Mesodermal cell (in vitro differentiated cells): ENCODE measurements at regions not wholly inside any gene's neighbourhood (a gene's known extent, or its start where the extent isn't known, plus 50 kb on each side); places are given as distances from the start of the nearest gene placed in this dataset.

Experiments
- H3K27ac ChIP-seq: 2 replicates; pipeline ENCODE4 v1.7.0; 2013; ENCODE audit warnings: mild to moderate bottlenecking, low read depth, low read length, moderate library complexity; ENCODE audit not compliant: severe bottlenecking
- H3K36me3 ChIP-seq: 2 replicates; pipeline ENCODE4 v1.7.1; 2013; ENCODE audit warnings: mild to moderate bottlenecking, low read length, moderate library complexity; ENCODE audit not compliant: control insufficient read depth, insufficient read depth
- H3K4me1 ChIP-seq: one replicate; pipeline ENCODE4 v1.7.1; 2013; ENCODE audit warnings: mild to moderate bottlenecking, low read length; ENCODE audit not compliant: insufficient read depth, control insufficient read depth, poor library complexity, severe bottlenecking
- H3K4me3 ChIP-seq: 2 replicates; pipeline ENCODE4 v1.7.0; 2013; ENCODE audit warnings: low read length, control low read depth, mild to moderate bottlenecking; ENCODE audit not compliant: insufficient read depth, poor library complexity, severe bottlenecking; ENCODE audit errors: extremely low read depth
- H3K9me3 ChIP-seq: 2 replicates; pipeline ENCODE4 v1.7.1; 2013; ENCODE audit warnings: mild to moderate bottlenecking, low read length, moderate library complexity; ENCODE audit not compliant: control insufficient read depth
- WGBS, 2 experiments: methylation state at CpG; one replicate each; pipeline ENCODE4 v1.1.5; 2013; ENCODE audit warnings: missing lambda C conversion rate in 2 of 2; ENCODE audit not compliant: insufficient coverage in 2 of 2; 5-methylcytosine and 5-hydroxymethylcytosine counted together

DNA sequence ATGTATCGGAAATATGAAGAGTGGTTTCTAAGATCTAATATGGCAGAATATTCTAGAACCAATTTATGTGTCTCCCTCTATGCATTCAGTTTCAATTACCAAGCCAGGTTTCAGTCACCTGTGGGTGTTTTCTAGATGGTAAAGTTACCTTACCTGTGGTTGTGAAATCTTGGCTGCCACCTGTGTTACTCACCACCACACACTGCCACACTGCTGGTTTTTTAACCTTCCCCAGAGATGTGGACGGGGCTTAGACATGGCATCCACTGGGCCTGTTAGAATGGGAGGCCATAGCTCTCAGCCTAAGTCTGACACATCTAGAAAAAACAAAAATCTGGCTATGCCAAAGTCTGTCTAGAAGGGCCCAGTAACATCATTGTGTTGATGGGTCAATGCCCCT is 896.5 kb upstream of the PABPC4L start:
- H3K27ac ChIP-seq = no peak overlapping the region
- no peak overlapping the region for H3K4me3 ChIP-seq
- H3K4me1 ChIP-seq = no peaks in the 10 kb centered on the region
- no peaks in the 10 kb centered on the region for H3K9me3 ChIP-seq
- H3K36me3 ChIP-seq = no peaks in the 10 kb centered on the region
- WGBS, 2 experiments = no CpG with 5 or more reads among the region's 2 CpGs

DNA sequence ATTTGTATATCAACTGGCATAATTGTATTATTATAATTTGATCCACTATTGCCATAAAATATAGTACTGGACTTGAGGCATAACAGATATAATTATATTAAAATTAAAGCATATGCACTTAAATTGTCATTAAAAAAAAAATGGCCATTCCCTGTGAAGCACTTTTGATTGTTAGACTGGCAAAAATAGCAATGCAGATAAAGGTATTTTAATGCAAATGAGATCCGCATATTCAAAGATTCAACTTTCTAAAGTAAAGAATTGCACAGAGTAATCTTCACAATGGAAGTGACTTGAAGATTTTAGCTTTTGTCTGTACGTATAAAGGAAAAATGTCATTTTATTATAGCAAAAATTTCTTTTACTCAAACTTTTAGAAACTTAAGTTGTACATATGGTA is 871.8 kb upstream of the PABPC4L start:
- WGBS, 2 experiments = no CpG with 5 or more reads among the region's 2 CpGs
- H3K4me3 ChIP-seq = no peak overlapping the region
- no peak overlapping the region for H3K27ac ChIP-seq
- H3K4me1 ChIP-seq = no peaks in the 10 kb centered on the region
- H3K9me3 ChIP-seq = no peaks in the 10 kb centered on the region
- no peaks in the 10 kb centered on the region for H3K36me3 ChIP-seq

- H3K36me3 ChIP-seq = no peaks in the 10 kb centered on the region
- no peak overlapping the region for H3K4me3 ChIP-seq
- no peak overlapping the region for H3K27ac ChIP-seq
- 49% methylated on average over 2 of the region's 3 CpGs; no CpG with 5 or more reads in 1 of the 2 experiments for WGBS, 2 experiments
- no peaks in the 10 kb centered on the region for H3K9me3 ChIP-seq
- H3K4me1 ChIP-seq = no peaks in the 10 kb centered on the region
These were observed 871.0 kb upstream of the PABPC4L start for GRCh38 chr4:135072553-135072952.

DNA sequence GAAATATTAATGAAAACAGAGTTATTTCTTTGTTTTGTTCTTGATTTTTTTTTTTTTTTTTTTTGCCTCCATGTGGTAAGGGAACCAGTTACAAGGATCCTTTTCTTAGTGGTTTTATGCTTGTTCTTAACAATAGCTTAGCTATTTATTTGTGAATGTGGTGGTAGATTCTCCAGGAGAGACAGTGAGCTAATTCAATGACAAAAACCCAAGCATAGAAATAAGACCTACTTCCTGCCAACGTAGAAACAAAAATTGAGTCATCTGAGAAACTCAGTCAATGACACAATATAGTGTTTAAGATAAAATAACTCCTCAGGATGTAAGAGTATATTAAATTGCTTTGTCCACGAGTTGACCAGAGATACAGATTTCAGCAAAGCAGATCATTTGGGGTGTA is 863.8 kb upstream of the PABPC4L start:
- no peak overlapping the region for H3K27ac ChIP-seq
- no peak overlapping the region for H3K4me3 ChIP-seq
- no peaks in the 10 kb centered on the region for H3K36me3 ChIP-seq
- 100% methylated on average over 1 of the region's 2 CpGs; no CpG with 5 or more reads in 1 of the 2 experiments for WGBS, 2 experiments
- H3K9me3 ChIP-seq = no peaks in the 10 kb centered on the region
- no peaks in the 10 kb centered on the region for H3K4me1 ChIP-seq

- no peaks in the 10 kb centered on the region for H3K36me3 ChIP-seq
- WGBS, 2 experiments = 80% methylated on average over 1 of the region's 7 CpGs; no CpG with 5 or more reads in 1 of the 2 experiments
- no peak overlapping the region for H3K4me3 ChIP-seq
- H3K4me1 ChIP-seq = no peaks in the 10 kb centered on the region
- no peak overlapping the region for H3K27ac ChIP-seq
- no peaks in the 10 kb centered on the region for H3K9me3 ChIP-seq
These were observed 848.6 kb upstream of the PABPC4L start for GRCh38 chr4:135050086-135050717.

DNA sequence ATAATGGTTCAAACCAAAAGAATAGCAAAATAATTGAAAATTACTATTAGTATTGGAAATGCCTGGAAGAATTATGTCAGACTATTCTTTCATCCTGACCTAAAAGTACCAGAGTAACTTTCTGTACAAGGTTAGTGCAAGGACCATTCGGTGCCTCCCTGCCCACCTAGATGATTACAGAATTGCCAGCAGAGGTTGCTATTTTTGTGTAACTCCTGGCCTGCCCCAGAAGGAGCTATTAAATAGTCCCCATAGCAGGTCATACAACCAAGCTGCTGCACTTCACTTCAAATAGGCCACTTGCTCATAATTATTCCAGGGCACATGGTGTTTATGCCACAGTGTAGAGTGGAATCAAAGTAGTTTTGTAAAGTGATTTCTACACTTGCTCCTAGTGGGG is 831.1 kb upstream of the PABPC4L start:
- Histone ChIP-seq H3K27ac (no peak overlapping the region), H3K4me1 (no peaks in the 10 kb centered on the region), H3K9me3 (no peaks in the 10 kb centered on the region), H3K36me3 (no peaks in the 10 kb centered on the region), H3K4me3 (no peak overlapping the region)
- 86% methylated on average over 1 of the region's 1 CpG; no CpG with 5 or more reads in 1 of the 2 experiments for WGBS, 2 experiments

DNA sequence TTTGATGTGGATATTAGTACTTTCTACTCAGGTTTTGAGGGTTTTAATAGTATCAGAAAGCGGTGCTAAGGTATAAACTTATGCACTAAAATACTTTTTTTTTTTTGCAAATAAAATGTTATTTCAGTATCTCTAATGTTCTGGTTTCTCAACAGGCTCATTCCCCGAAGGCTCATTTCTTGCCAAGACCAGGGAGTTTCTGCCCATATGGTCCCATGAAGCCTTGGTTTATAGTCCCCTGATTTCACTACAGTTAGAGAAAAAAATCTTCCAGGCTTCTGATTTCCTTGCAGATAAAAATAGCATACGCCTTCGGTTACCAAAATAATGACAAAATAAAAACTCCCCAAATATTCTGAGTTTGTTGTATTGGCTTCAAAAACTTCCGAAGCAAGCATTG is 814.2 kb upstream of the PABPC4L start:
- H3K4me1 ChIP-seq = no peaks in the 10 kb centered on the region
- 78 to 100% methylated on average over 1 of the region's 5 CpGs for WGBS, 2 experiments
- H3K36me3 ChIP-seq = no peaks in the 10 kb centered on the region
- H3K9me3 ChIP-seq = no peaks in the 10 kb centered on the region
- H3K27ac ChIP-seq = no peak overlapping the region
- H3K4me3 ChIP-seq = no peak overlapping the region

DNA sequence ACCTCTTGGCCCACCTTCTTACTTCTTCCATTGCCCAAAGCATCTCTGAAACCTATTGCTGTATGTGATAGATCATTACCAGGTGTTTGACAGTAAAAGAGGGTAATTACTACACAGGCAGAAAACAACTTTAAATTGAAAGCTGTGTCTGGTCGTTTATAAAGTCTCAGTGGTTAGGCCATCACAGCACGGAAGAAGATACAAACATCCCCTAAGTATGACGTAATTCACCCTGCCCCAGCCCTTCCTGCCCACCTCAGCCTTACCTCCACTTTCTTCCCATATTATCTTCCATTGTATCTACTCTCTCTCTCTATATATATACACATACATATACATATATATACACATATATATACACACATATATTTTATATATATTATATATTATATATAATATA is 805.8 kb upstream of the PABPC4L start:
- Histone ChIP-seq H3K9me3 (no peaks in the 10 kb centered on the region), H3K4me3 (no peak overlapping the region)
- 93 to 100% methylated on average over 1 to 2 of the region's 3 CpGs for WGBS, 2 experiments

GRCh38 chr4:134999169-134999568 is 797.6 kb upstream of the PABPC4L start:
- Histone ChIP-seq H3K4me1 (no peaks in the 10 kb centered on the region), H3K27ac (no peak overlapping the region), H3K4me3 (no peak overlapping the region), H3K36me3 (no peaks in the 10 kb centered on the region), H3K9me3 (no peaks in the 10 kb centered on the region)
- WGBS, 2 experiments = 92 to 100% methylated on average over 2 of the region's 2 CpGs

More for the DNA sequence above, 805.8 kb upstream of the PABPC4L start:
- Histone ChIP-seq H3K36me3 (no peaks in the 10 kb centered on the region), H3K4me1 (no peaks in the 10 kb centered on the region), H3K27ac (no peak overlapping the region)

GRCh38 chr4:134961963-134962362 is 760.4 kb upstream of the PABPC4L start:
- H3K9me3 ChIP-seq = no peaks in the 10 kb centered on the region
- no peaks in the 10 kb centered on the region for H3K36me3 ChIP-seq
- H3K4me1 ChIP-seq = no peaks in the 10 kb centered on the region
- H3K4me3 ChIP-seq = no peak overlapping the region
- no peak overlapping the region for H3K27ac ChIP-seq
- 77 to 85% methylated on average over 3 of the region's 3 CpGs for WGBS, 2 experiments

DNA sequence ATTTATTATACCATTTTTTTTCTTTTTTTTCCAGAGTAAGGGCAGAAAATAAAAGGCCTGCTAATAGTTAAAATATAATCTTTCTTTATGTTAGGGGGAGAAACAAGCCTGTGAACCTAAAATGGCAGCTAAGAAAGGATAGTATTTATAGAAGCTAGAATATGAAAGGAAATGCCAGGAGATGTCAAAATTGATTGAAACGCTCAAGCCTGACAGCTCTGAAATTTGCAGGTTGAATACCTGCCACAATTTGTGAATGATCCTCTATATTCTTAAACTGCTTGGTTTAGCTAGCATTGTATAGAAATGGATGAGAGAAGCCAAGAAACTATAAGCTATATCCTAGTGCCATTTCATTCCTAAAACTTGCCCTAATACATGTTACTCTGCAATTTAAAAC is 757.3 kb upstream of the PABPC4L start:
- Histone ChIP-seq H3K4me1 (no peaks in the 10 kb centered on the region), H3K9me3 (no peaks in the 10 kb centered on the region), H3K27ac (no peak overlapping the region), H3K36me3 (no peaks in the 10 kb centered on the region), H3K4me3 (no peak overlapping the region)
- whole genome bisulfite sequencing, 2 experiments = 80 to 100% methylated on average over 1 of the region's 1 CpG
